ENCODE measurements at regions not wholly inside any gene's neighbourhood (a gene's known extent, or its start where the extent isn't known, plus 50 kb on each side); places are given as distances from the start of the nearest gene placed in this dataset.

DNA sequence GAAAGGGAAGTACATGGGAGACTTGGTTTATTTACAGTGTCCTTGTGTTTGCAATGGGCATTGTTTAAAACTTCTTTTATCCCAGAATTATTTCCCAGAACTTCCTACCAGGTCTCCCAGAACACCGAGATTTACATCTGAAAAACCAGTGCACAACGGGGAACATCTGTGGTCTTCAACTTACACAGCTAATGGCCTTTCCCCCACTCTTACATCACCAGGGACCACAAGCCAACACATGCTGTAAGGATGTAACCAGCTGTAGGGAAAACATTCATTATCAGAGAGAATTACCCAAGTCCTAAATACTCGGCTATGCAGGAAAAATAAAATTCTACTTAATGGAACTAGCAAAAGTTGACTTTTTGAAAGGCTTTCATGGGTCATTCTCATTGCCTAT, 267.6 kb downstream of the DUSP6 start:
- H3K27me3 ChIP-seq (replicated peaks; ENCODE audit: insufficient read depth) = no peaks in the 10 kb centered on the region
- no peaks in the 10 kb centered on the region for H3K4me1 ChIP-seq (ENCODE audit: control insufficient read depth in 1 of 2, low read depth in 2 of 2)
- TF ChIP-seq, protein P1, sequence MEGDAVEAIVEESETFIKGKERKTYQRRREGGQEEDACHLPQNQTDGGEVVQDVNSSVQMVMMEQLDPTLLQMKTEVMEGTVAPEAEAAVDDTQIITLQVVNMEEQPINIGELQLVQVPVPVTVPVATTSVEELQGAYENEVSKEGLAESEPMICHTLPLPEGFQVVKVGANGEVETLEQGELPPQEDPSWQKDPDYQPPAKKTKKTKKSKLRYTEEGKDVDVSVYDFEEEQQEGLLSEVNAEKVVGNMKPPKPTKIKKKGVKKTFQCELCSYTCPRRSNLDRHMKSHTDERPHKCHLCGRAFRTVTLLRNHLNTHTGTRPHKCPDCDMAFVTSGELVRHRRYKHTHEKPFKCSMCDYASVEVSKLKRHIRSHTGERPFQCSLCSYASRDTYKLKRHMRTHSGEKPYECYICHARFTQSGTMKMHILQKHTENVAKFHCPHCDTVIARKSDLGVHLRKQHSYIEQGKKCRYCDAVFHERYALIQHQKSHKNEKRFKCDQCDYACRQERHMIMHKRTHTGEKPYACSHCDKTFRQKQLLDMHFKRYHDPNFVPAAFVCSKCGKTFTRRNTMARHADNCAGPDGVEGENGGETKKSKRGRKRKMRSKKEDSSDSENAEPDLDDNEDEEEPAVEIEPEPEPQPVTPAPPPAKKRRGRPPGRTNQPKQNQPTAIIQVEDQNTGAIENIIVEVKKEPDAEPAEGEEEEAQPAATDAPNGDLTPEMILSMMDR (IDR thresholded peaks at IDR 0.05) = no peak
- H3K9me3 ChIP-seq = no peaks in the 10 kb centered on the region
- no peak for DNase-seq (ENCODE audit: low spot score)
- ATAC-seq (ENCODE audit: insufficient number of reproducible peaks, low FRiP score, low read depth) = no peak
- no peak overlapping the region for H3K4me3 ChIP-seq
- H3K27ac ChIP-seq = no peak overlapping the region
- no peaks in the 10 kb centered on the region for H3K36me3 ChIP-seq

DNA sequence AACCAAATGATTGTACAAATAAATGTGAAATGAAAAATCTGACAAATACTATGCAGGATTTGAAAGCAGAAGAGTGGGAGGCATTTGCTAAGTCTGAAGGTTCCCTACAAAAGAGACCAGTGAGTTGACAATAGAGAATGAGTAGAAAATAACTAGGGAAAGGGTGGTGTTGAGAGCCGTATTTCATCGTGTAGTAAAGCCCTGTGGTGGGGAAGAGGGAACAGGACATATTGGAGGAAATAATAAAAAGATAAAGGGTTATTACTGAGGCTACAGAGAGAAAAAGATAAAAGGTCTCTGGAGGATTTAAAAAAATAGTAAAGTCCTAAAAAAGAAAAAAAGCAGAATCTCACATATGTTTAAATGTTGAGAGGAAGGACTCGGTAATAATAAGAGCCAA, 268.8 kb downstream of the DUSP6 start:
- no peak overlapping the region for H3K27ac ChIP-seq
- H3K27me3 ChIP-seq (replicated peaks; ENCODE audit: insufficient read depth) = no peaks in the 10 kb centered on the region
- TF ChIP-seq, protein P1 (IDR thresholded peaks at IDR 0.05) = no peak
- no peaks in the 10 kb centered on the region for H3K4me1 ChIP-seq (ENCODE audit: control insufficient read depth in 1 of 2, low read depth in 2 of 2)
- no peak overlapping the region for H3K4me3 ChIP-seq
- DNase-seq (ENCODE audit: low spot score) (no peak), ATAC-seq (ENCODE audit: insufficient number of reproducible peaks, low FRiP score, low read depth) (no peak)
- no peaks in the 10 kb centered on the region for H3K9me3 ChIP-seq
- no peaks in the 10 kb centered on the region for H3K36me3 ChIP-seq

DNA sequence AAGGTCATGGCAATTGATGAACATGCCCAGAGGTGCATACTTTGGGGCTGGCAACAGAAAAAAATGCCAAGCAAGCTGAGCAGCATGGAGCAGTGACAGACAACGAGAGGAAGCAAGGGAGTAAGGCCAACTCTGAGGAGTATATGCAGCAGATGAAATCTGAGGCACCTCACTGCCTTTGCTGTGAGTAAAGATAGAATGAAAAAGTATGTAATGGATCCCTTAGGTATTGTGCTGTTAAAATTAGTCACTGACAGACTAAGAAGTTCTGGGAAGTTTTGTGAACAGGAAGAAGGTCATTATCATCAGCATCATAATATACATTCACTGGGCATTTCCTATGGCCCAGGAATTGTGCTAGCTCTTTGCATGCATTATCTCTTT, 269.9 kb downstream of the DUSP6 start:
- DNase-seq (ENCODE audit: low spot score) (no peak), ATAC-seq (ENCODE audit: insufficient number of reproducible peaks, low FRiP score, low read depth) (no peak)
- Histone ChIP-seq H3K27ac (no peak overlapping the region), H3K9me3 (no peaks in the 10 kb centered on the region), H3K4me1 (ENCODE audit: control insufficient read depth in 1 of 2, low read depth in 2 of 2) (no peaks in the 10 kb centered on the region), H3K27me3 (replicated peaks; ENCODE audit: insufficient read depth) (no peaks in the 10 kb centered on the region), H3K36me3 (no peaks in the 10 kb centered on the region), H3K4me3 (no peak overlapping the region)
- TF ChIP-seq, protein P1 (IDR thresholded peaks at IDR 0.05) = no peak

DNA sequence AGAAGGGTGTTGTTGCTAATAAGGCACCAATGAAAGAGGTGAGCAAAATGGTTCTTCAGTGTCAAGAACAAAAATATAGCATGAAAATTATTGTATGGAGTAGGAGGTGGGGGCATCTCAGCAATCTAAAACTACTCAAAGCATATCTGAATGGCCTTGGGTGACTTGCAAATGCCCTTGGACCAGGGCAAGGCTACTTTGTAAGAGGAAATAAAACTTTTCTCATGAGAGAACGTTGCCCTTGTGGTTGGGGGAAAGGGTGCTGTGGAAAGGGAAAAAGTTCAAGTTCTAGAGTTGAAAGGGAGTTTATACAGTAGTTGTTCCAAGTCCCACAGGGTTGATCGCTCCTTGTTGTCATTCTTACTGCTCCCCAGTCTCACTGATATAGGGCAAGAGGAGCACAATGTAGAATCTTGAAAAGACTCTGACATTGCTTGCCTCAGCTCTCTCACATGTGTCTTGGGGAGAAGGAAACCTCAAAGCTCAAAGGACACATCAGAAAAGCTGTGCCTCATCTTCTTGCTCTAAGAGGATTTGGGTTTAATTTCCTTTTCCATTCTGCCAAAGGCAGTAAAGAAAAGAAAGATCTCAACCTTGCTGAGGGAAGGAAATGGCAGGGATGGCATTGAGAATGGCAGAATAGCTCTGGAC, 270.5 kb downstream of the DUSP6 start:
- TF ChIP-seq, protein P1 (IDR thresholded peaks at IDR 0.05) = no peak
- Histone ChIP-seq H3K4me1 (ENCODE audit: control insufficient read depth in 1 of 2, low read depth in 2 of 2) (no peaks in the 10 kb centered on the region), H3K36me3 (no peaks in the 10 kb centered on the region), H3K27me3 (replicated peaks; ENCODE audit: insufficient read depth) (no peaks in the 10 kb centered on the region), H3K27ac (no peak overlapping the region), H3K4me3 (no peak overlapping the region), H3K9me3 (no peaks in the 10 kb centered on the region)
- ATAC-seq (ENCODE audit: insufficient number of reproducible peaks, low FRiP score, low read depth) = no peak
- DNase-seq (ENCODE audit: low spot score) = no peak

GRCh38 chr12:89080793-89081465, 271.4 kb downstream of the DUSP6 start:
- no peak for ATAC-seq (ENCODE audit: insufficient number of reproducible peaks, low FRiP score, low read depth)
- Histone ChIP-seq H3K4me3 (no peak overlapping the region), H3K27ac (no peak overlapping the region), H3K27me3 (replicated peaks; ENCODE audit: insufficient read depth) (no peaks in the 10 kb centered on the region), H3K36me3 (no peaks in the 10 kb centered on the region), H3K9me3 (no peaks in the 10 kb centered on the region), H3K4me1 (ENCODE audit: control insufficient read depth in 1 of 2, low read depth in 2 of 2) (no peaks in the 10 kb centered on the region)
- no peak for DNase-seq (ENCODE audit: low spot score)
- TF ChIP-seq, protein P1 (IDR thresholded peaks at IDR 0.05) = no peak

All from thoracic aorta (tissue), 2 donors.